ENCODE measurements at regions not wholly inside any gene's neighbourhood (a gene's known extent, or its start where the extent isn't known, plus 50 kb on each side); places are given as distances from the start of the nearest gene placed in this dataset.

- no peak for TF ChIP-seq YY1 (tag by site-specific recombination; IDR thresholded peaks at IDR 0.05)
- TF ChIP-seq, protein P1, sequence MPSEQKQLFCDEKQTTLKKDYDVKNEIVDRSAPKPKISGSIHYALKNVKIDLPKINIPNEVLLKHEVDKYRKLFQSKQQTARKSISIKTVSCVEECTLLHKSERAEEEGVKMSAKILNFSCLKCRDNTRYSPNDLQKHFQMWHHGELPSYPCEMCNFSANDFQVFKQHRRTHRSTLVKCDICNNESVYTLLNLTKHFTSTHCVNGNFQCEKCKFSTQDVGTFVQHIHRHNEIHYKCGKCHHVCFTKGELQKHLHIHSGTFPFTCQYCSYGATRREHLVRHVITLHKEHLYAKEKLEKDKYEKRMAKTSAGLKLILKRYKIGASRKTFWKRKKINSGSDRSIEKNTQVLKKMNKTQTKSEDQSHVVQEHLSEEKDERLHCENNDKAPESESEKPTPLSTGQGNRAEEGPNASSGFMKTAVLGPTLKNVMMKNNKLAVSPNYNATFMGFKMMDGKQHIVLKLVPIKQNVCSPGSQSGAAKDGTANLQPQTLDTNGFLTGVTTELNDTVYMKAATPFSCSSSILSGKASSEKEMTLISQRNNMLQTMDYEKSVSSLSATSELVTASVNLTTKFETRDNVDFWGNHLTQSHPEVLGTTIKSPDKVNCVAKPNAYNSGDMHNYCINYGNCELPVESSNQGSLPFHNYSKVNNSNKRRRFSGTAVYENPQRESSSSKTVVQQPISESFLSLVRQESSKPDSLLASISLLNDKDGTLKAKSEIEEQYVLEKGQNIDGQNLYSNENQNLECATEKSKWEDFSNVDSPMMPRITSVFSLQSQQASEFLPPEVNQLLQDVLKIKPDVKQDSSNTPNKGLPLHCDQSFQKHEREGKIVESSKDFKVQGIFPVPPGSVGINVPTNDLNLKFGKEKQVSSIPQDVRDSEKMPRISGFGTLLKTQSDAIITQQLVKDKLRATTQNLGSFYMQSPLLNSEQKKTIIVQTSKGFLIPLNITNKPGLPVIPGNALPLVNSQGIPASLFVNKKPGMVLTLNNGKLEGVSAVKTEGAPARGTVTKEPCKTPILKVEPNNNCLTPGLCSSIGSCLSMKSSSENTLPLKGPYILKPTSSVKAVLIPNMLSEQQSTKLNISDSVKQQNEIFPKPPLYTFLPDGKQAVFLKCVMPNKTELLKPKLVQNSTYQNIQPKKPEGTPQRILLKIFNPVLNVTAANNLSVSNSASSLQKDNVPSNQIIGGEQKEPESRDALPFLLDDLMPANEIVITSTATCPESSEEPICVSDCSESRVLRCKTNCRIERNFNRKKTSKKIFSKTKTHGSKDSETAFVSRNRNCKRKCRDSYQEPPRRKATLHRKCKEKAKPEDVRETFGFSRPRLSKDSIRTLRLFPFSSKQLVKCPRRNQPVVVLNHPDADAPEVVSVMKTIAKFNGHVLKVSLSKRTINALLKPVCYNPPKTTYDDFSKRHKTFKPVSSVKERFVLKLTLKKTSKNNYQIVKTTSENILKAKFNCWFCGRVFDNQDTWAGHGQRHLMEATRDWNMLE (tag by site-specific recombination; conservative IDR thresholded peaks at IDR 0.05; ENCODE audit: low read depth): no peak
- TF ChIP-seq, protein P2, sequence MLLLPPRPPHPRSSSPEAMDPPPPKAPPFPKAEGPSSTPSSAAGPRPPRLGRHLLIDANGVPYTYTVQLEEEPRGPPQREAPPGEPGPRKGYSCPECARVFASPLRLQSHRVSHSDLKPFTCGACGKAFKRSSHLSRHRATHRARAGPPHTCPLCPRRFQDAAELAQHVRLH (tag by site-specific recombination; IDR thresholded peaks at IDR 0.05): no peak
- TF ChIP-seq GLIS1 (tag by site-specific recombination; IDR thresholded peaks at IDR 0.05): no peak
- no peak for TF ChIP-seq ZBTB8A (tag by site-specific recombination; IDR thresholded peaks at IDR 0.05)
- TF ChIP-seq, protein P3, sequence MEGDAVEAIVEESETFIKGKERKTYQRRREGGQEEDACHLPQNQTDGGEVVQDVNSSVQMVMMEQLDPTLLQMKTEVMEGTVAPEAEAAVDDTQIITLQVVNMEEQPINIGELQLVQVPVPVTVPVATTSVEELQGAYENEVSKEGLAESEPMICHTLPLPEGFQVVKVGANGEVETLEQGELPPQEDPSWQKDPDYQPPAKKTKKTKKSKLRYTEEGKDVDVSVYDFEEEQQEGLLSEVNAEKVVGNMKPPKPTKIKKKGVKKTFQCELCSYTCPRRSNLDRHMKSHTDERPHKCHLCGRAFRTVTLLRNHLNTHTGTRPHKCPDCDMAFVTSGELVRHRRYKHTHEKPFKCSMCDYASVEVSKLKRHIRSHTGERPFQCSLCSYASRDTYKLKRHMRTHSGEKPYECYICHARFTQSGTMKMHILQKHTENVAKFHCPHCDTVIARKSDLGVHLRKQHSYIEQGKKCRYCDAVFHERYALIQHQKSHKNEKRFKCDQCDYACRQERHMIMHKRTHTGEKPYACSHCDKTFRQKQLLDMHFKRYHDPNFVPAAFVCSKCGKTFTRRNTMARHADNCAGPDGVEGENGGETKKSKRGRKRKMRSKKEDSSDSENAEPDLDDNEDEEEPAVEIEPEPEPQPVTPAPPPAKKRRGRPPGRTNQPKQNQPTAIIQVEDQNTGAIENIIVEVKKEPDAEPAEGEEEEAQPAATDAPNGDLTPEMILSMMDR (tag by site-specific recombination; IDR thresholded peaks at IDR 0.05): no peak
- no peak for TF ChIP-seq SALL2 (tag by site-specific recombination; IDR thresholded peaks at IDR 0.05; ENCODE audit: borderline replicate concordance)
- no peak for TF ChIP-seq ZNF274 (IDR thresholded peaks at IDR 0.05; ENCODE audit: low read length)
- TF ChIP-seq ZNF274 (tag by site-specific recombination; IDR thresholded peaks at IDR 0.05; ENCODE audit: borderline replicate concordance): no peak
- TF ChIP-seq, protein P4, sequence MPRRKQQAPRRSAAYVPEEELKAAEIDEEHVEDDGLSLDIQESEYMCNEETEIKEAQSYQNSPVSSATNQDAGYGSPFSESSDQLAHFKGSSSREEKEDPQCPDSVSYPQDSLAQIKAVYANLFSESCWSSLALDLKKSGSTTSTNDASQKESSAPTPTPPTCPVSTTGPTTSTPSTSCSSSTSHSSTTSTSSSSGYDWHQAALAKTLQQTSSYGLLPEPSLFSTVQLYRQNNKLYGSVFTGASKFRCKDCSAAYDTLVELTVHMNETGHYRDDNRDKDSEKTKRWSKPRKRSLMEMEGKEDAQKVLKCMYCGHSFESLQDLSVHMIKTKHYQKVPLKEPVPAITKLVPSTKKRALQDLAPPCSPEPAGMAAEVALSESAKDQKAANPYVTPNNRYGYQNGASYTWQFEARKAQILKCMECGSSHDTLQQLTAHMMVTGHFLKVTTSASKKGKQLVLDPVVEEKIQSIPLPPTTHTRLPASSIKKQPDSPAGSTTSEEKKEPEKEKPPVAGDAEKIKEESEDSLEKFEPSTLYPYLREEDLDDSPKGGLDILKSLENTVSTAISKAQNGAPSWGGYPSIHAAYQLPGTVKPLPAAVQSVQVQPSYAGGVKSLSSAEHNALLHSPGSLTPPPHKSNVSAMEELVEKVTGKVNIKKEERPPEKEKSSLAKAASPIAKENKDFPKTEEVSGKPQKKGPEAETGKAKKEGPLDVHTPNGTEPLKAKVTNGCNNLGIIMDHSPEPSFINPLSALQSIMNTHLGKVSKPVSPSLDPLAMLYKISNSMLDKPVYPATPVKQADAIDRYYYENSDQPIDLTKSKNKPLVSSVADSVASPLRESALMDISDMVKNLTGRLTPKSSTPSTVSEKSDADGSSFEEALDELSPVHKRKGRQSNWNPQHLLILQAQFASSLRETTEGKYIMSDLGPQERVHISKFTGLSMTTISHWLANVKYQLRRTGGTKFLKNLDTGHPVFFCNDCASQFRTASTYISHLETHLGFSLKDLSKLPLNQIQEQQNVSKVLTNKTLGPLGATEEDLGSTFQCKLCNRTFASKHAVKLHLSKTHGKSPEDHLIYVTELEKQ (tag by site-specific recombination; IDR thresholded peaks at IDR 0.05; ENCODE audit: borderline replicate concordance): no peak
- TF ChIP-seq KLF16 (tag by site-specific recombination; IDR thresholded peaks at IDR 0.05): no peak
- TF ChIP-seq GLI4 (tag by site-specific recombination; IDR thresholded peaks at IDR 0.05): no peak
Observed at GRCh38 chr16:6439129-6439528, 893.5 kb upstream of the RBFOX1 start.

Data from HEK293 (cell line).